Retinal pigment epithelial cell (primary cell): ENCODE measurements at regions not wholly inside any gene's neighbourhood (a gene's known extent, or its start where the extent isn't known, plus 50 kb on each side); places are given as distances from the start of the nearest gene placed in this dataset.
"Not testable (repeated sequence)": the region's sequence is repeated elsewhere in the genome, so short reads cannot be mapped to it uniquely, and the experiment has no call there.

ENCODE experiments used
- DNase-seq: peaks from one replicate; pipeline ENCODE4 v3.0.0-alpha.2; 2010; ENCODE audit warnings: low read depth
- H3K4me3 ChIP-seq: 2 replicates; pipeline ENCODE4 v1.5.1; 2011; ENCODE audit warnings: mild to moderate bottlenecking, low read length, control low read depth, moderate library complexity
- CTCF ChIP-seq: conservative IDR thresholded peaks from 2 replicates; pipeline ENCODE4 v1.5.1; 2011; ENCODE audit warnings: low read depth, low read length, control low read depth, inconsistent platforms

- DNase-seq = no peak
- H3K4me3 ChIP-seq = no peak overlapping the region
- no peak for TF ChIP-seq CTCF
These were observed 621.5 kb upstream of the SEMA6D start for GRCh38 chr15:47095833-47096232.

GRCh38 chr15:47098526-47098925, 618.8 kb upstream of the SEMA6D start:
- not testable (repeated sequence) for DNase-seq, H3K4me3 ChIP-seq

GRCh38 chr15:47099801-47100200, 617.5 kb upstream of the SEMA6D start:
- H3K4me3 ChIP-seq, DNase-seq: not testable (repeated sequence)

GRCh38 chr15:47108800-47109199, 608.5 kb upstream of the SEMA6D start:
- not testable (repeated sequence) for DNase-seq, H3K4me3 ChIP-seq

- TF ChIP-seq CTCF = no peak
- no peak for DNase-seq
- H3K4me3 ChIP-seq = no peak overlapping the region
These were observed 600.6 kb upstream of the SEMA6D start for GRCh38 chr15:47116698-47117097.

- H3K4me3 ChIP-seq = no peak overlapping the region
- TF ChIP-seq CTCF = no peak
These were observed 598.0 kb upstream of the SEMA6D start for GRCh38 chr15:47119349-47119748.

GRCh38 chr15:47124430-47125102, 592.7 kb upstream of the SEMA6D start:
- TF ChIP-seq CTCF = no peak
- H3K4me3 ChIP-seq = no peak overlapping the region
- no peak for DNase-seq

More at GRCh38 chr15:47119349-47119748, 598.0 kb upstream of the SEMA6D start:
- no peak for DNase-seq

GRCh38 chr15:47129033-47129432, 588.3 kb upstream of the SEMA6D start:
- no peak for DNase-seq
- TF ChIP-seq CTCF = no peak
- H3K4me3 ChIP-seq = no peak overlapping the region

- not testable (repeated sequence) for DNase-seq, H3K4me3 ChIP-seq
These were observed 585.9 kb upstream of the SEMA6D start for GRCh38 chr15:47131450-47131849.
